ENCODE measurements at regions not wholly inside any gene's neighbourhood (a gene's known extent, or its start where the extent isn't known, plus 50 kb on each side); places are given as distances from the start of the nearest gene placed in this dataset.

GRCh38 chr12:19998961-19999804, 369.2 kb upstream of the PDE3A start:
- no peak for TF ChIP-seq EZH2 (optimal IDR thresholded peaks at IDR 0.05; ENCODE audit: low read depth, low read length)
- TF ChIP-seq CTCF (IDR thresholded peaks at IDR 0.05; ENCODE audit: low read length): no peak
- no peak for TF ChIP-seq EZH2phosphoT487 (IDR thresholded peaks at IDR 0.05; ENCODE audit: low read length)
- Histone ChIP-seq H3K4me3 (ENCODE audit: low read length) (no peak overlapping the region), H3K79me2 (ENCODE audit: low read length) (no peaks in the 10 kb centered on the region), H3K36me3 (replicated peaks; ENCODE audit: insufficient read depth, low read length) (no peaks in the 10 kb centered on the region), H3K9me3 (replicated peaks; ENCODE audit: insufficient read depth, low read length) (no peaks in the 10 kb centered on the region), H4K20me1 (ENCODE audit: insufficient read depth, low read length) (no peaks in the 10 kb centered on the region), H3K27ac (ENCODE audit: low read length) (no peak overlapping the region), H3K27me3 (replicated peaks; ENCODE audit: insufficient read depth, low read length) (no peaks in the 10 kb centered on the region), H3K9ac (ENCODE audit: low read length) (no peak overlapping the region), H3K4me1 (ENCODE audit: low read length) (no peaks in the 10 kb centered on the region), H2AFZ (ENCODE audit: low read length) (no peak overlapping the region), H3K4me2 (ENCODE audit: low read depth, low read length) (no peak overlapping the region), H3K9me2 (replicated peaks; ENCODE audit: insufficient read depth, low read length) (no peaks in the 10 kb centered on the region), H3F3A (ENCODE audit: insufficient read depth, low read length) (no peaks in the 10 kb centered on the region)
- DNase-seq: no peak

GRCh38 chr12:19999805-20000138, 368.6 kb upstream of the PDE3A start:
- no peaks in the 10 kb centered on the region for H3K9me3 ChIP-seq (replicated peaks; ENCODE audit: insufficient read depth, low read length)
- no peak overlapping the region for H3K9ac ChIP-seq (ENCODE audit: low read length)
- no peak overlapping the region for H2AFZ ChIP-seq (ENCODE audit: low read length)
- no peak for TF ChIP-seq EZH2phosphoT487 (IDR thresholded peaks at IDR 0.05; ENCODE audit: low read length)
- no peak for TF ChIP-seq EZH2 (optimal IDR thresholded peaks at IDR 0.05; ENCODE audit: low read depth, low read length)
- TF ChIP-seq CTCF (IDR thresholded peaks at IDR 0.05; ENCODE audit: low read length): no peak
- H3K4me1 ChIP-seq (ENCODE audit: low read length): no peaks in the 10 kb centered on the region
- no peaks in the 10 kb centered on the region for H3K79me2 ChIP-seq (ENCODE audit: low read length)
- no peaks in the 10 kb centered on the region for H4K20me1 ChIP-seq (ENCODE audit: insufficient read depth, low read length)
- no peaks in the 10 kb centered on the region for H3K9me2 ChIP-seq (replicated peaks; ENCODE audit: insufficient read depth, low read length)
- H3K36me3 ChIP-seq (replicated peaks; ENCODE audit: insufficient read depth, low read length): no peaks in the 10 kb centered on the region
- no peak overlapping the region for H3K27ac ChIP-seq (ENCODE audit: low read length)
- no peaks in the 10 kb centered on the region for H3F3A ChIP-seq (ENCODE audit: insufficient read depth, low read length)
- no peak overlapping the region for H3K4me2 ChIP-seq (ENCODE audit: low read depth, low read length)
- H3K27me3 ChIP-seq (replicated peaks; ENCODE audit: insufficient read depth, low read length): no peaks in the 10 kb centered on the region
- H3K4me3 ChIP-seq (ENCODE audit: low read length): no peak overlapping the region
- DNase-seq: no peak

GRCh38 chr12:20000229-20000849, 368.0 kb upstream of the PDE3A start:
- Histone ChIP-seq H3K9me3 (replicated peaks; ENCODE audit: insufficient read depth, low read length) (no peaks in the 10 kb centered on the region), H3K27me3 (replicated peaks; ENCODE audit: insufficient read depth, low read length) (no peaks in the 10 kb centered on the region), H4K20me1 (ENCODE audit: insufficient read depth, low read length) (no peaks in the 10 kb centered on the region), H3F3A (ENCODE audit: insufficient read depth, low read length) (no peaks in the 10 kb centered on the region), H3K4me1 (ENCODE audit: low read length) (no peaks in the 10 kb centered on the region), H3K36me3 (replicated peaks; ENCODE audit: insufficient read depth, low read length) (no peaks in the 10 kb centered on the region), H3K4me2 (ENCODE audit: low read depth, low read length) (no peak overlapping the region), H3K9me2 (replicated peaks; ENCODE audit: insufficient read depth, low read length) (no peaks in the 10 kb centered on the region), H3K9ac (ENCODE audit: low read length) (no peak overlapping the region), H3K27ac (ENCODE audit: low read length) (no peak overlapping the region), H3K79me2 (ENCODE audit: low read length) (no peaks in the 10 kb centered on the region), H2AFZ (ENCODE audit: low read length) (no peak overlapping the region), H3K4me3 (ENCODE audit: low read length) (no peak overlapping the region)
- no peak for DNase-seq
- TF ChIP-seq EZH2phosphoT487 (IDR thresholded peaks at IDR 0.05; ENCODE audit: low read length): no peak
- TF ChIP-seq EZH2 (optimal IDR thresholded peaks at IDR 0.05; ENCODE audit: low read depth, low read length): no peak
- TF ChIP-seq CTCF (IDR thresholded peaks at IDR 0.05; ENCODE audit: low read length): no peak
